Keratinocyte (primary cell): ENCODE measurements at regions not wholly inside any gene's neighbourhood (a gene's known extent, or its start where the extent isn't known, plus 50 kb on each side); places are given as distances from the start of the nearest gene placed in this dataset.

ENCODE experiments used
- DNase-seq: peaks from one replicate; pipeline ENCODE4 v3.0.0-alpha.2; 2011; ENCODE audit warnings: low read depth, missing footprints, low spot score
- FAIRE-seq: peaks from 2 replicates; lab custom pipeline; 2011; peaks lifted over from hg19 to GRCh38; lab: Jason Lieb, UNC
- H2AFZ ChIP-seq: 2 replicates; pipeline ENCODE4 v1.6.0; 2012; ENCODE audit warnings: low read length, control low read depth, inconsistent platforms; ENCODE audit not compliant: control insufficient read depth
- H3K27ac ChIP-seq: 2 replicates; pipeline ENCODE4 v1.5.1; 2011; ENCODE audit warnings: low read length; ENCODE audit not compliant: control insufficient read depth, insufficient read depth
- H3K27me3 ChIP-seq: 3 replicates; pipeline ENCODE4 v1.6.0; 2011; ENCODE audit warnings: low read length; ENCODE audit not compliant: control insufficient read depth, insufficient read depth; ENCODE audit errors: extremely low read depth
- H3K36me3 ChIP-seq, 2 experiments: 2 replicates in 1 of 2; 3 replicates in 1 of 2; pipeline ENCODE4 v1.5.1; 2011; ENCODE audit warnings: low read length in 2 of 2, mild to moderate bottlenecking in 1 of 2; ENCODE audit not compliant: control insufficient read depth in 2 of 2, insufficient read depth in 2 of 2; ENCODE audit errors: extremely low read depth in 1 of 2
- H3K4me1 ChIP-seq: 3 replicates; pipeline ENCODE4 v1.5.1; 2011; ENCODE audit warnings: low read length; ENCODE audit not compliant: control insufficient read depth, insufficient read depth; ENCODE audit errors: extremely low read depth
- H3K4me2 ChIP-seq: 3 replicates; pipeline ENCODE4 v1.6.0; 2011; ENCODE audit warnings: low read depth, low read length; ENCODE audit not compliant: control insufficient read depth, insufficient read depth; ENCODE audit errors: extremely low read depth
- H3K4me3 ChIP-seq, 3 experiments: fragments of 200-600 bp in 1 of 3; sonication (generic) in 1 of 3; 2 replicates in 2 of 3; 3 replicates in 1 of 3; pipeline ENCODE4 v1.5.1; 2011 to 2016; ENCODE audit warnings: low read length in 3 of 3, mild to moderate bottlenecking in 3 of 3, control low read depth in 2 of 3, inconsistent platforms in 1 of 3, low read depth in 1 of 3, mixed read lengths in 1 of 3, mixed run types in 1 of 3, moderate library complexity in 1 of 3; ENCODE audit not compliant: control insufficient read depth in 2 of 3, insufficient read depth in 2 of 3; ENCODE audit errors: extremely low read depth in 1 of 3
- H3K79me2 ChIP-seq: 2 replicates; pipeline ENCODE4 v1.6.0; 2012; ENCODE audit warnings: low read length; ENCODE audit not compliant: control insufficient read depth, insufficient read depth
- H3K9ac ChIP-seq: 3 replicates; pipeline ENCODE4 v1.6.0; 2011; ENCODE audit warnings: low read length; ENCODE audit not compliant: control insufficient read depth, insufficient read depth; ENCODE audit errors: extremely low read depth
- H3K9me1 ChIP-seq: 3 replicates; pipeline ENCODE4 v1.6.0; 2011; ENCODE audit warnings: low read length; ENCODE audit not compliant: control insufficient read depth, insufficient read depth; ENCODE audit errors: extremely low read depth
- H3K9me3 ChIP-seq: 2 replicates; pipeline ENCODE4 v1.5.1; 2012; ENCODE audit warnings: low read depth, low read length; ENCODE audit not compliant: control insufficient read depth
- H4K20me1 ChIP-seq: 3 replicates; pipeline ENCODE4 v1.6.0; 2011; ENCODE audit warnings: low read length; ENCODE audit not compliant: control insufficient read depth, insufficient read depth; ENCODE audit errors: extremely low read depth
- CTCF ChIP-seq, 3 experiments: IDR thresholded peaks in 1 of 3; conservative IDR thresholded peaks in 1 of 3; optimal IDR thresholded peaks in 1 of 3; 2 replicates in 2 of 3; 3 replicates in 1 of 3; pipeline versions ENCODE3 to v1.5.1; 2011; ENCODE audit warnings: low read length in 3 of 3, mild to moderate bottlenecking in 3 of 3, moderate library complexity in 2 of 3, control low read depth in 1 of 3, inconsistent platforms in 1 of 3; ENCODE audit not compliant: insufficient read depth in 2 of 3; ENCODE audit errors: extremely low read depth in 1 of 3
- EZH2 ChIP-seq: IDR thresholded peaks from one replicate; pipeline ENCODE4 v1.6.1; 2012; ENCODE audit warnings: inconsistent platforms, mild to moderate bottlenecking, low read length, moderate library complexity
- dilution Hi-C: fragments of 300-500 bp; cut with MboI; formaldehyde crosslinking; loops from one replicate; pipeline ENCODE4 v1.7.0; 2020; ENCODE audit warnings: low sequenced_read_pairs; ENCODE audit not compliant: extremely low pct_ligation_motif_present

DNA sequence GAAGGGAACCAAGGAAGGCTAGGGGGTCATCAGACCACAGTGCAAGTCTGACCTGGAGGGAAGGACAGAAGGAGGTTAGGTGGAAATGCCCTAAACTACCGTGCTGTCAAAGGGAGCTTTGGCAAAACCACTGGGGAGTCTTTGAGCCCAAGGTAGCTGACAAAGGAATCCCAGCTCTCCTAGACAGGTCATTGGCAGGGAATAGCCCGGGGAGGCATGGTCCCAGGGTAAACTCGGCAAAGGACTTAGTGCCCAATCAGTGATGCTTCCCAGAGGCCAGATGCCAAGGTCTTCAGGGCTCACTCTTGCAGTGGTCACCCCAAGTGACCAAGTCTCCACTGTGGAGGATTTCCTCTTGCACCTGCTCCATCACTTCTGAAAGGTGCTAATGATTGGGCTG, 102.3 kb upstream of the CDYL start:
- Histone ChIP-seq H3K4me2 (no peak overlapping the region), H2AFZ (no peak overlapping the region), H3K27me3 (no peaks in the 10 kb centered on the region), H3K79me2 (no peaks in the 10 kb centered on the region), H3K9me3 (no peaks in the 10 kb centered on the region), H3K4me3 (no peak overlapping the region), H3K9ac (no peak overlapping the region), H3K27ac (no peak overlapping the region), H3K36me3 (no peaks in the 10 kb centered on the region), H4K20me1 (no peaks in the 10 kb centered on the region), H3K4me1 (no peaks in the 10 kb centered on the region), H3K9me1 (no peaks in the 10 kb centered on the region)
- FAIRE-seq (no peak), DNase-seq (no peak)
- TF ChIP-seq CTCF (optimal IDR thresholded peaks at IDR 0.05 in 1 of 3, IDR thresholded peaks at IDR 0.05 in 1 of 3, conservative IDR thresholded peaks at IDR 0.05 in 1 of 3; ENCODE audit: extremely low read depth in 1 of 3, insufficient read depth in 2 of 3, low read length in 3 of 3) = no peak
- dilution Hi-C loops = no loop called here

DNA sequence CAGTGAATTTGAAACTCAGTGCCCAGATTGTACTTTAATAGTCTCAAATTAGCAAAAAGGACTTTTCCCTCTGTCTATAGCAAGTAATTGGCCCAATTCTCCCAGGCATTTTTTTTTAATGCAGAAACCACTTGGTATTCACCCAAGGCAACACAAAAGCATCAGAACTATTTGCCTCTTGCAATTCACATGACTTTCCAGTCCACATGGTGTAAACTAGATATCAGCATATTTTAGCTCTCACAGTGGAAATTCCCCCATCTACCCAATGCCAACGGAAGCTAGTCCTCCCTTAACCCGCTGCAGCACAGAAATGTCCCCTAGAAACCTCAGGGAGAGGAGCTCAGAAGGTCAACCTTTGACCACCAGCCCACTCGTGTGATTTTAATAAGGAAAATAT, 103.4 kb upstream of the CDYL start:
- H3K79me2 ChIP-seq = no peaks in the 10 kb centered on the region
- dilution Hi-C loops = no loop called here

More for the DNA sequence above, 103.4 kb upstream of the CDYL start:
- FAIRE-seq (no peak), DNase-seq (no peak)
- H3K9me3 ChIP-seq = no peaks in the 10 kb centered on the region
- H3K36me3 ChIP-seq = no peaks in the 10 kb centered on the region
- H3K4me1 ChIP-seq = no peaks in the 10 kb centered on the region
- no peak overlapping the region for H3K9ac ChIP-seq
- H2AFZ ChIP-seq = no peak overlapping the region
- no peak overlapping the region for H3K27ac ChIP-seq
- no peaks in the 10 kb centered on the region for H3K9me1 ChIP-seq
- H3K4me3 ChIP-seq = no peak overlapping the region
- no peak overlapping the region for H3K4me2 ChIP-seq
- no peaks in the 10 kb centered on the region for H3K27me3 ChIP-seq
- no peaks in the 10 kb centered on the region for H4K20me1 ChIP-seq
- TF ChIP-seq EZH2 (no peak), CTCF (optimal IDR thresholded peaks at IDR 0.05 in 1 of 3, IDR thresholded peaks at IDR 0.05 in 1 of 3, conservative IDR thresholded peaks at IDR 0.05 in 1 of 3; ENCODE audit: extremely low read depth in 1 of 3, insufficient read depth in 2 of 3, low read length in 3 of 3) (no peak)
